ENCODE measurements at regions not wholly inside any gene's neighbourhood (a gene's known extent, or its start where the extent isn't known, plus 50 kb on each side); places are given as distances from the start of the nearest gene placed in this dataset.
"Not testable (repeated sequence)": the region's sequence is repeated elsewhere in the genome, so short reads cannot be mapped to it uniquely, and the experiment has no call there.

DNA sequence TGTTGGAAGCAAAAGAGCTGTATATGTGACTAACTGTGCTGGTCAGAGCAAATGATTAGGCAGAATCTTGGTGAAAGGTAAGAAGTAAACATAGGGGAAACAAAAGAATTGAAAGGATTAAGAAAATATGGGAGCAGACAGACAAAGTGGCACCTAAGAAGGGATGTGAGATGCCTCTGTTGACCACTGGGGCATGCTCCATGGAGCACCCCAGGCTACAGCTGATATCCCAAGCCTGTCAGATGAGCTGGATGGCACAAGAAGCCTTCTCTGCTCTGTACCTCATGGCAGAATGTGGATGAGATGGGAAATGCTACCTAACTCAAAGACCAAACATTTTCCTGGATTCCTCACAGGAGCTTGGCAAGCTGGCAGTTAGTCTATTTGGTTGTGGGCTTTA lies 89.3 kb upstream of the SLIT3 start:
- TF ChIP-seq, protein P1, sequence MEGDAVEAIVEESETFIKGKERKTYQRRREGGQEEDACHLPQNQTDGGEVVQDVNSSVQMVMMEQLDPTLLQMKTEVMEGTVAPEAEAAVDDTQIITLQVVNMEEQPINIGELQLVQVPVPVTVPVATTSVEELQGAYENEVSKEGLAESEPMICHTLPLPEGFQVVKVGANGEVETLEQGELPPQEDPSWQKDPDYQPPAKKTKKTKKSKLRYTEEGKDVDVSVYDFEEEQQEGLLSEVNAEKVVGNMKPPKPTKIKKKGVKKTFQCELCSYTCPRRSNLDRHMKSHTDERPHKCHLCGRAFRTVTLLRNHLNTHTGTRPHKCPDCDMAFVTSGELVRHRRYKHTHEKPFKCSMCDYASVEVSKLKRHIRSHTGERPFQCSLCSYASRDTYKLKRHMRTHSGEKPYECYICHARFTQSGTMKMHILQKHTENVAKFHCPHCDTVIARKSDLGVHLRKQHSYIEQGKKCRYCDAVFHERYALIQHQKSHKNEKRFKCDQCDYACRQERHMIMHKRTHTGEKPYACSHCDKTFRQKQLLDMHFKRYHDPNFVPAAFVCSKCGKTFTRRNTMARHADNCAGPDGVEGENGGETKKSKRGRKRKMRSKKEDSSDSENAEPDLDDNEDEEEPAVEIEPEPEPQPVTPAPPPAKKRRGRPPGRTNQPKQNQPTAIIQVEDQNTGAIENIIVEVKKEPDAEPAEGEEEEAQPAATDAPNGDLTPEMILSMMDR (IDR thresholded peaks at IDR 0.05; ENCODE audit: low read depth, low read length, missing control alignments): no peak
- no peak overlapping the region for H3K4me3 ChIP-seq (ENCODE audit: low read depth, low read length)
- DNase-seq (ENCODE audit: low read depth): no peak
- in situ Hi-C loops (cut with HindIII; ENCODE audit: low sequenced_read_pairs): loop anchor here (5.0 kb wide), 1 partner anchor 37 kb away; no protein-coding TSS in a partner anchor

DNA sequence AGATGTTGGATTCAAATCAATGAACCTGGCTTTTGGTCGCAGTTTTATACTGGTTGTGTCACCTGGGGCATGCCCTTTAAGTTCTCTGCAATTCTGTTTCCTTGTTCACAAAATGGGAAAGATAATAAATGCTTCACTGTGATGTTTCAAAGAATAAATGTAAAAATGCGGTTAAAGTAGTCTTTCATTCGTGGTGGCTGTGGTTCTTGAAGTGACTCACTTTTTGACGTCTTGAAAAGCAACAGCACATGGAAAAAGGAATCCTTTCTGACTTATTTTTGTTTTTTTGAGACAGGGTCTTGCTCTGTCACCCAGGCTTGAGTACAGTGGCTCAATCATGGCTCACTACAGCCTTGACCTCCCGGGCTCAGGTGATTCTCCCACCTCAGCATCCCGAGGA lies 88.4 kb upstream of the SLIT3 start:
- in situ Hi-C loops (cut with HindIII; ENCODE audit: low sequenced_read_pairs): no loop called here

DNA sequence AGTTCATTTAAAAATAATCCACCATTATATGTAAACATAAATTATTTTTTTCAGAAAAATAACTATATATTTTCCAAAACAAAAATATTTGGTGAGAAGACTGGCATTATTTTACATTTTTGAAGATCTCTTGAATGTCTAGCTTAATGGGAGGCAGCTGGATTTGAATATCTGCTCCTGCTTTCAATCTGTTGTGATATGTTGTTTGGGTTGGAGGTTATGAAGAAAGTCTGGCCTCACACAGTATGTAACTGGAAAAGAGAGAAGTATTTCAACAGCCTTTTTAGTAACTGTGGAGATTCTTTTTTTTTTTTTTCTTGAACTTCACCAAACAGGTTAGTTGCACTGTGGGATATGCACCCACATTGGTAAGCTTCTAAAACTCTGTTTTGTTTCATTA lies 84.7 kb upstream of the SLIT3 start:
- in situ Hi-C loops (cut with HindIII; ENCODE audit: low sequenced_read_pairs): no loop called here
- TF ChIP-seq, protein P1 (IDR thresholded peaks at IDR 0.05; ENCODE audit: low read depth, low read length, missing control alignments): no peak
- no peak overlapping the region for H3K4me3 ChIP-seq (ENCODE audit: low read depth, low read length)
- DNase-seq (ENCODE audit: low read depth): no peak

More for the DNA sequence above, 88.4 kb upstream of the SLIT3 start:
- H3K4me3 ChIP-seq (ENCODE audit: low read depth, low read length): no peak overlapping the region
- DNase-seq (ENCODE audit: low read depth): no peak
- TF ChIP-seq, protein P1 (IDR thresholded peaks at IDR 0.05; ENCODE audit: low read depth, low read length, missing control alignments): no peak

DNA sequence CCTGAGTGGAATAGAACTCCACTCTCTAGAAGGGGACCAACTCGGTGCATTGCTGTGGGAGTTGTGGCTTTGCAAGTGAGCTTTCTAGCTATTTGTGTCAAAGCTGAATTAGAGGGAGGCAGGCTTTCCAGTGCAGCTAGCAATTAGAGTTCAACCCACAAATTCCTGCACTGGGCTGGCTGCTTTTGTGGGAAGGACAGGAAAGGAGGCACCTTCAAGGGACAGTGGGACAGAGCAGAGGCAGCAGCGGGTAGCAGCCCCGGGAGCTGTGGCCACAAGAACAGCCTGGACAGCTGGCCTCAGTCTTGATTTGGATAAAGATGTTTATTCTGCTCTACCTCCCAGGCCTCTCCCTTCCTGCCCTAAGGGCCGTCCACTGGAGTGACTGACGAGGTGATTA lies 83.7 kb upstream of the SLIT3 start:
- DNase-seq (ENCODE audit: low read depth): peak; percentile 9
- TF ChIP-seq, protein P1 (IDR thresholded peaks at IDR 0.05; ENCODE audit: low read depth, low read length, missing control alignments): no peak
- in situ Hi-C loops (cut with HindIII; ENCODE audit: low sequenced_read_pairs): no loop called here

DNA sequence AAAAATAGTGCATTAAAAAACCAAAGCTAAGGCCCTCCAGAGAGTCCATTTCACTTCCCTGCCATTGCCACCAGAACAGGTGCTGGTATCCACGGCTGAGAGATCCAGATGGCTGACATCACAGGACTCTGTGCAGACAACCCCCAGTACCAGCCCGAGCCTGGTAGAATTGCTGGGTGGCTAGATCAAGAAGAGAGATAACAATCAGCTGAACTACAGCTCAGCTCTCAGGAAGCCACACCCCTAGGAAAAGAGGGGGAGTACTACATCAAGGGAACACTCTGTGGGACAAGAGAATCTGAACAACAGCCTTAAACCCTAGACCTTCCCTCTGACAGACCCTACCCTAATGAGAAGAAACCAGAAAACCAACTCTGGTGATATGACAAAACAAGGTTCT lies 73.8 kb upstream of the SLIT3 start:
- TF ChIP-seq, protein P1 (IDR thresholded peaks at IDR 0.05; ENCODE audit: low read depth, low read length, missing control alignments): no peak
- in situ Hi-C loops (cut with HindIII; ENCODE audit: low sequenced_read_pairs): no loop called here
- H3K4me3 ChIP-seq (ENCODE audit: low read depth, low read length): no peak overlapping the region
- no peak for DNase-seq (ENCODE audit: low read depth)

More for the DNA sequence above, 83.7 kb upstream of the SLIT3 start:
- no peak overlapping the region for H3K4me3 ChIP-seq (ENCODE audit: low read depth, low read length)

DNA sequence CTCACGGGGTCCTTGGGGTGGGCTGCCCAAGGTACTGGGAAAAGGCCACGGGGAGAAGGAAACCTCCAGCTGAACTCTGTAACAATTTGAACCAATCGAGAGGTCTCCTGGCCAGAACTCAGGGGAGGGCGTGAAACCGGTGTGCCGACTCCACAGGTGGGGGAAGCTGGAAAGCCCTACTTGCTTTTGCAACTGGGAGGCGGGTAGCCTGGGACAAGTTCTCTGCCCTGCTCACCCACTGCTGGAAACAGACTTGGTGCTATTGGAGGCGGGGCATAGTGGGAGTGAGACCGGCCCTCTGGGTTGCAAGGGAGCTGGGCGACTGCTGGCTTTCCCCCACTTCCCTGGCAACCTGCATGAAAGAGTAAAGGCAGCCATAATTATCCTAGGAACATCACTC lies 73.2 kb upstream of the SLIT3 start:
- TF ChIP-seq, protein P1 (IDR thresholded peaks at IDR 0.05; ENCODE audit: low read depth, low read length, missing control alignments): no peak
- in situ Hi-C loops (cut with HindIII; ENCODE audit: low sequenced_read_pairs): no loop called here
- H3K4me3 ChIP-seq (ENCODE audit: low read depth, low read length): no peak overlapping the region
- no peak for DNase-seq (ENCODE audit: low read depth)

DNA sequence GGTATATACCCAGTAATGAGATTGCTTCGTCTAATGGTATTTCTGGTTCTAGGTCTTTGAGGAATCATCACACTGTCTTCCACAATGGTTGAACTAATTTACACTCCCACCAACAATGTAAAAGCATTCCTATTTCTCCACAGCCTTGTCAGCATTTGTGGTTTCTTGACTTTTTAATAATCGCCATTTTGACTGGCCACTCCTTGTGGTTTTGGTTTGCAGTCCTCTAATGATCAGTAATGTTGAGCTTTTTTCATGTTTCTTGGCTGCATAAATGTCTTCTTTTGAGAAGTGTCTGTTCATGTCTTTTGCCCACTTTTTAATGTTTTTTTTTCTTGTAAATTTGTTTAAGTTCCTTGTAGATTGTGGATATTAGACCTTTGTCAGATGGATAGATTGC lies 70.9 kb upstream of the SLIT3 start:
- in situ Hi-C loops (cut with HindIII; ENCODE audit: low sequenced_read_pairs); DNase-seq (ENCODE audit: low read depth); H3K4me3 ChIP-seq (ENCODE audit: low read depth, low read length): not testable (repeated sequence)
